ENCODE measurements at regions not wholly inside any gene's neighbourhood (a gene's known extent, or its start where the extent isn't known, plus 50 kb on each side); places are given as distances from the start of the nearest gene placed in this dataset.

DNA sequence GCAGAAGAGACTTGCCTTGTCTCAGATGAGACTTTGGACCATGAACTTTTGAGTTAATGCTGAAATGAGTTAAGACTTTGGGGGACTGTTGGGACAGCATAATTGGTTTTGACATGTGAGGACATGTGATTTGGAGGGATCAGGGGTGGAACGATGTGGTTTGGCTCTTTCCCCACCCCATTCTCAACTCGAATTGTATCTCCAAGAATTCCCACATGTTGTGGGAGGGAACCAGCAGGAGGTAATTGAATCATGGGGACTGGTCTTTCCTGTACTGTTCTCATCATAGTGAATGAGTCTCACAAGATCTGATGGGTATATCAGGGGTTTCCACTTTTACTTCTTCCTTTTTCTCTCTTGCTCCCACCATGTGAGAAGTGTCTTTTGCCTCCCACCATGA, 229.7 kb upstream of the KCND2 start:
- TF ChIP-seq, protein P1, sequence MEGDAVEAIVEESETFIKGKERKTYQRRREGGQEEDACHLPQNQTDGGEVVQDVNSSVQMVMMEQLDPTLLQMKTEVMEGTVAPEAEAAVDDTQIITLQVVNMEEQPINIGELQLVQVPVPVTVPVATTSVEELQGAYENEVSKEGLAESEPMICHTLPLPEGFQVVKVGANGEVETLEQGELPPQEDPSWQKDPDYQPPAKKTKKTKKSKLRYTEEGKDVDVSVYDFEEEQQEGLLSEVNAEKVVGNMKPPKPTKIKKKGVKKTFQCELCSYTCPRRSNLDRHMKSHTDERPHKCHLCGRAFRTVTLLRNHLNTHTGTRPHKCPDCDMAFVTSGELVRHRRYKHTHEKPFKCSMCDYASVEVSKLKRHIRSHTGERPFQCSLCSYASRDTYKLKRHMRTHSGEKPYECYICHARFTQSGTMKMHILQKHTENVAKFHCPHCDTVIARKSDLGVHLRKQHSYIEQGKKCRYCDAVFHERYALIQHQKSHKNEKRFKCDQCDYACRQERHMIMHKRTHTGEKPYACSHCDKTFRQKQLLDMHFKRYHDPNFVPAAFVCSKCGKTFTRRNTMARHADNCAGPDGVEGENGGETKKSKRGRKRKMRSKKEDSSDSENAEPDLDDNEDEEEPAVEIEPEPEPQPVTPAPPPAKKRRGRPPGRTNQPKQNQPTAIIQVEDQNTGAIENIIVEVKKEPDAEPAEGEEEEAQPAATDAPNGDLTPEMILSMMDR (conservative IDR thresholded peaks at IDR 0.05; ENCODE audit: low read length) = no peak
- H3K4me3 ChIP-seq (ENCODE audit: low read length) = no peak overlapping the region
- no peak for DNase-seq (ENCODE audit: low read depth)

- peak; percentile 89 for DNase-seq (ENCODE audit: low read depth)
- TF ChIP-seq, protein P1 (conservative IDR thresholded peaks at IDR 0.05; ENCODE audit: low read length) = no peak
- no peak overlapping the region for H3K4me3 ChIP-seq (ENCODE audit: low read length)
Measured at GRCh38 chr7:120052884-120053382, 220.0 kb upstream of the KCND2 start.

GRCh38 chr7:120053390-120053961, 219.5 kb upstream of the KCND2 start:
- TF ChIP-seq, protein P1 (conservative IDR thresholded peaks at IDR 0.05; ENCODE audit: low read length) = no peak
- no peak overlapping the region for H3K4me3 ChIP-seq (ENCODE audit: low read length)
- peak; percentile 79 for DNase-seq (ENCODE audit: low read depth)

DNA sequence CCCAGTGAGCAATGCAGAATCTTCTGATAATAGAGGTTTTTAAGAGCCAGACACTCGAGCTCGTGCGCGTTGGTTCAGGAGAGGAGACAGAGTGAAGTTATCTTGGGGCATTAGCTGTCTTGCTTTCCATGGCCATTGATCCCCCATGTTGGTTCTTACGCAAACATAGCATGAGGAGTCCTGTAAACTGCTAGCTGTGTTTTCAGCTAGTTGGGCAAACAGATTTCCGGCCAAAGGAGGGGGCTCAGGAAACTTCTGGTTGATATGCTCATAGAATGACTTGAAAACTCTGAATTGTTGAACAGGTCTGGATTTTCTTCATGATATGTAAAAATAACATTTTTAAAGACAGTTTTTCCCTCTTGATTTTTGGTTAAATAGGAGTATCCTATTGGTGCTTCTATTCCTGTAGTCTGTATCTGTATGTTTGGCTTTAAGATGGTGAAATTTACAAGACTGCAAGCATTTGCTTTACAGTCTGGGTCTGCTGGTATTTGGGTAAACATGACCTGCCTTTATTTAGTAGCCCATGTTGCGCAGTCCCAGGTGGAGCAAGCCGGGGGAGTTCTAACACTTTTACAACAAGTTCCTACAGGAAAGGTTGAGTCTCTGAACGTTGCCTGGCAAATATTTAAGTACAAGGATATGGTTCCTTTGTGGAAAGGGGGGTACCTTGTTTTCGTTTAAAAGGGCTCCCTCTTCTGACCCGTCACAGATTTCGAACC, 218.4 kb upstream of the KCND2 start:
- no peak overlapping the region for H3K4me3 ChIP-seq (ENCODE audit: low read length)
- TF ChIP-seq, protein P1 (conservative IDR thresholded peaks at IDR 0.05; ENCODE audit: low read length) = no peak
- no peak for DNase-seq (ENCODE audit: low read depth)

GRCh38 chr7:120055300-120055699, 217.7 kb upstream of the KCND2 start:
- DNase-seq (ENCODE audit: low read depth) = peak; percentile 56
- TF ChIP-seq, protein P1 (conservative IDR thresholded peaks at IDR 0.05; ENCODE audit: low read length) = no peak
- H3K4me3 ChIP-seq (ENCODE audit: low read length) = no peak overlapping the region

DNA sequence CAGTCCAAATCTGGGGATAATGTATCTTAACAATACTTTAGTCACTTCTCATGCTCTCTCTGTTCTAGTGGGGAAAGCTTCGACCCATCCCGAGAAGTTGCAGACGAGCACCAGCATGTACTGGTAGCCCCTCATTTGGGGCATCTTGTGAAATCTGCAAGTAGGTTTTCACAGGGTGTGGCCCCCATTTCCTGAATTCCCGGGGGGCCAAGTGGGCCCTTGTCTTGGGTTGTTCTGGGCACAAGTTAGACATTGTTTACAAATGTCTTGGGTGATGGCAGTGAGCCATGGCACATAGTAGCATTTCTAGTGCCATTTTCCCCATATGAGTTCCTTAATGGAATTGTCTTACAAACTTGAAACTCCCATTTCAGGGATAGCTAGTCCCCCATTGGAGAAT, 216.7 kb upstream of the KCND2 start:
- TF ChIP-seq, protein P1 (conservative IDR thresholded peaks at IDR 0.05; ENCODE audit: low read length) = no peak
- H3K4me3 ChIP-seq (ENCODE audit: low read length) = no peak overlapping the region
- DNase-seq (ENCODE audit: low read depth) = no peak

- DNase-seq (ENCODE audit: low read depth) = no peak
- TF ChIP-seq, protein P1 (conservative IDR thresholded peaks at IDR 0.05; ENCODE audit: low read length) = no peak
- no peak overlapping the region for H3K4me3 ChIP-seq (ENCODE audit: low read length)
Measured at GRCh38 chr7:120059641-120060040, 213.3 kb upstream of the KCND2 start.
